GM21723 (cell line): ENCODE measurements at regions not wholly inside any gene's neighbourhood (a gene's known extent, or its start where the extent isn't known, plus 50 kb on each side); places are given as distances from the start of the nearest gene placed in this dataset.
"Not testable (repeated sequence)": the region's sequence is repeated elsewhere in the genome, so short reads cannot be mapped to it uniquely, and the experiment has no call there.

ENCODE experiments used
- ATAC-seq: cut with Tn5 transposase; IDR thresholded peaks from one replicate; pipeline ENCODE4 v1.9.1; 2021; ENCODE audit warnings: mild to moderate bottlenecking, moderate library complexity; ENCODE audit not compliant: unreplicated experiment

DNA sequence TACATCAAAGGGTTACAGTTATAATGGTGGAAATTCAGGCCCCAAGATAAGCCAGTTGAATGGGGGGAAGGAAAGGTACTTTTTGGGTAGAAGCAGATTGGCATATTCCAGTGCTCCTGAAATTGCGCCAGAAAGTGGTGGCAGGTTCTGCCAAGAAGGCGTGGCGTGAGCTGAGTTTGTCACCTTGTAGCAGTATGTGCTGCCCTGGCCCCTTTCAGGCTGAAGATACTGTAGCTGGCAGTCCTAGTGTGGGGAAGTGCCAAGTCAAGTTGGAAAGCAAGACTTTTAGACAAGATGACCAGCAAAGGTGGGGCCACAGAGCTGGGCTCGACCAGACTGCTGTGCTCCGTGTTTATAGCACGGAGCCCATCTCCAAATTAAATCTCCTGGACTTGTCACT is 133.6 kb upstream of the GLRA1 start:
- no peak for ATAC-seq

DNA sequence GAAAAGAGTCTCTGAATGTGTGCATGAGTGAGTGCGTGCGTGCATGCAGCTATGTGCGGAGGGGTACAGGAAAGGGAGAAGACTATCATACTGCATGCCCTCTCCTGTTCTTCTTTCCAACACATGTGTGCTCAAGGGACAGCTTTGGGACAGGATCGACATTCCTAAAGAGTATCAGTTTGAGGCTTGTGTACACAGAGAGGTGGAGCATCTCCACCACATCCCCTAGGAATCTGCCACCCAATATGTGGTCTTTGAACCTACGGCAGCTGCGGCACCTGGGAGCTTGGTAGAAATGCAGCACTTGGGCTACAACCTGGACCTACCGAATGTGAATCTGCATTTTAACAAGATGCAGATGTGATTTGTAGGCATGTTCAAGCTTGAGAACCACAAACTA is 132.3 kb upstream of the GLRA1 start:
- no peak for ATAC-seq

DNA sequence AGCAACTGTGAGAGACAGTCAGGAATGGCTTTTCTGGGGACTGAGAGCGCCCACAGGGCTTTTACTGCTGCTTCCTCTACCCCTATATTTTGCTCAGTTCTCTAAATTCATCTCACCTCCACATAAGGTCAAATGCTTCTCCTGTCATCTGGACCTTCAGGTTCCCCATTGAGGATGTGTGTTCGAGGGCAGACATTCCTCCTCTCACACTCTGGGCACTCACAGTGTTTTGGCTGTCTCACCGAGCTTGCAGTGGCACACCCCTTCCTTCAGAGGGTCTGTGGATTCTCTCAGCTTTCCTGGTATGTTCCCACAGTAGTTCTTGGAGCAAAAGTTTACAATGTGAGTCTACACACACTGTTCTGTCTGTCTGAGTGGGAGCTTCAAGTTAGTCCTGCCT is 127.8 kb upstream of the GLRA1 start:
- ATAC-seq = no peak

DNA sequence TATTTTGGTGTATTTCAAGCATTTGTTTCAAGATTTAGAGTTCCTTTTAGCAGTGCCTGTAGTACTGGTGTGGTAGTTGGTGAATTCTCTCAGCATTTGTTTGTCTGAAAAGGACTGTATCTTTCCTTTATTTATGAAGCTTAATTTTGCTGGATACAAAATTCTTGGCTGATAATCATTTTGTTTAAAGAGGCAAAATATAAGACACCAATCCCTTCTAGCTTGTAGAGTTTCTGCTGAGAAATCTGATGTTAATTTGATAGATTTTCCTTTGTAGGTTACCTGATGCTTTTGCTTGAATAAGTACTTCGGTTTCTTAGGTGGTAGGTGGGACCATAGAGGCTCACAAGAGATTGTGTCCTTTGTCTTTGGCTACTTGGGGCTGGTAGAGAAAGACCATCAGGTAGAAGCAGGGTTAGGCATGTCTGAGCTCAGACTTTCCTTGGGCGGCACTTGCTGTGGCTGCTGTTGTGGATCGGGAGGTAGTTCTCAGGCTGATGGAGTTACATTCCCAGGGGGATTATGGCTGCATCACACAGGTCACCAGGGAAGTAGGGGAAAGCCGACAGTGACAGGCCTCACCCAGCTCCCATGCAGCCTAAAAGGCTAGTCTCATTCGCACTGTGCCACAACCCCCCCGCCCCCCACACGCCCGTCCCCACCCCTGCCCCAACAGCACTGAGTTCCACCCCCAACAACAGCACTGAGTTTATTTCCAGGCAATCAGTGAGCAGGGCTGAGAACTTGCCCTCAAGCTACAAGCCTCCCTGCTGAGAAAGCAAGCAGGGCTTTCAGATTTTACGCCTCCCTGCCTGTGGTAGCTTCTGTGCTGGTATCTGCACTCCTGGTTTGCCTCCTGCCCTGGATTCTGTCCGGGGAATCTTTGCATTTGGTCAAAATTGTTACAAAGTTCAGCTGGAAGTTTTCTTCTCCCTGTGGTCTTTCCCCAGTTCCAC is 127.1 kb upstream of the GLRA1 start:
- no peak for ATAC-seq

DNA sequence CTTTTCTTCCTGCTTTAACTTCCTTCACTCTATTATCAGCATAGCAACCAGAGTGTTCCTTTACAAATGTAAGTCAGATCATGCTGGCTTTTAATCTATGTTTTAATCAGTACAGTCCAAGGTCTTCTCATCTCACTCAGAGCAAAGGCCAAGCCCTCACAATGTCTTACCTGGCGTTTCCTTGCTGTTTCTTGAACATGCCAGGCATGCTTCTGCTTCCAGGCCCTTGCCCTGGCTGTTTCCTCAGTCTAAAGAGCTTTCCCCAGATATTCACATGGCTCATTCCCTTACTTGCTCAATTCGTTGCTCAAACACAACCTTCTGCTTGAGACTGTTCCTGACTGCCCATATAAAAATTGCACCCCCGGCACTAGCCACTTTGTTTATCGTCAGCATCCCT is 121.7 kb upstream of the GLRA1 start:
- no peak for ATAC-seq

DNA sequence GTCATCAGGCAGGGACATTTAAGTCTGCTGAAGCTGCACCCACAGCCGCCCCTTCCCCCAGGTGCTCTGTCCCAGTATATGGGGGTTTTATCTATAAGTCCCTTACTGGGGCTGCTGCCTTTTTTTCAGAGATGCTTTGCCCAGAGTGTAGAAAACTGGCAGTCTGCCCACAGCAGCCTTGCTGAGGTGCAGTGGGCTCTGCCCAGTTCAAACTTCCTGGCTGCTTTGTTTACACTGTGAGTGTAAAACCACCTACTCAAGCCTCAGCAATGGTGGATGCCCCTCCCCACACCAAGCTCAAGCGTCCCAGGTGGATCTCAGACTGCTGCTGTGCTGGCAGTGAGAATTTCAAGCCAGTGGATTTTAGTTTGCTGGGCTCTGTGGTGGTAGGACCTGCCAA is 114.2 kb upstream of the GLRA1 start:
- ATAC-seq = not testable (repeated sequence)

DNA sequence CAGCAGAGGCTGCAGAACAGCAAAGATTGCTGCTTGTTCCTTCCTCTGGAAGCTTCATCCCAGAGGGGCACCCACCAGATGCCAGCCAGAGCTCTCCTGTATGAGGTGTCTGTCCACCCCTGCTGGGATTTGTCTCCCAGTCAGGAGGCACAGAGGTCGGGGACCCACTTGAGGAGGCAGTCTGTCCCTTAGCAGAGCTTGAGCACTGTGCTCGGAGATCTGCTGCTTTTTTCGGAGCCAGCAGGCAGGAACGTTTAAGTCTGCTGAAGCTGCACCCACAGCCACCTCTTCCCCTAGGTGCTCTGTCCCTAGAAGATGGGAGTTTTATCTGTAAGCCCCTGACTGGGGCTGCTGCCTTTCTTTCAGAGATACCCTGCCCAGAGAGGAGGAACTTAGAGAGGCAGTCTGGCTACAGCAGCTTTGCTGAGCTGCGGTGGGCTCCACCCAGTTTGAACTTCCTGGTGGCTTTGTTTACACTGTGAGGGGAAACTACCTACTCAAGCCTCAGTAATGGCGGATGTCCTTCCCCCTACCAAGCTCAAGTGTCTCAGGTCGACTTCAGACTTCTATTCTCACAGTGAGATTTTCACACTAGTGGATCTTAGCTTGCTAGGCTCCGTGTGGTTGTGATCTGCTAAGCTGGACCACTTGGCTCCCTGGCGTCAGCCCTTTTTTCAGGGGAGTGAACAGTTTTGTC is 101.8 kb upstream of the GLRA1 start:
- ATAC-seq = not testable (repeated sequence)

DNA sequence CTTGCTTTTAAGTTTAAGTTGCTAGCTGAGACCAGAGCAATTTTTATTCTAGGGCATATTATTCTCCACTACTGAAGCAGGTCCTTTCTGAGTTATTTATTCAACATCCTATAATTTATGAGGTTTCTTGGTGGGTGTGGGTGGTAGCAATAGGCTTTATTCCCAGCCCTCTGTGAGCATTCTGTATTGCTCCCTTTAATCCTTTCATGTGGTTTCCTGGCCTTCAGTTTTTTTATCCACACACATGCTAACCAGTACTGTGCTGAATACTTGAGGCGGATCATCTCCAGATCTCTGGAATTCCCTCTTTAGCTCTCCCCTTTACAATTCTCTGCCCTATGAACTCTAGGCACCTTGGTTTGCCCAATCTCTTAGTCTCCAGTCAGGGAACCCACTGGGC is 91.8 kb upstream of the GLRA1 start:
- no peak for ATAC-seq

DNA sequence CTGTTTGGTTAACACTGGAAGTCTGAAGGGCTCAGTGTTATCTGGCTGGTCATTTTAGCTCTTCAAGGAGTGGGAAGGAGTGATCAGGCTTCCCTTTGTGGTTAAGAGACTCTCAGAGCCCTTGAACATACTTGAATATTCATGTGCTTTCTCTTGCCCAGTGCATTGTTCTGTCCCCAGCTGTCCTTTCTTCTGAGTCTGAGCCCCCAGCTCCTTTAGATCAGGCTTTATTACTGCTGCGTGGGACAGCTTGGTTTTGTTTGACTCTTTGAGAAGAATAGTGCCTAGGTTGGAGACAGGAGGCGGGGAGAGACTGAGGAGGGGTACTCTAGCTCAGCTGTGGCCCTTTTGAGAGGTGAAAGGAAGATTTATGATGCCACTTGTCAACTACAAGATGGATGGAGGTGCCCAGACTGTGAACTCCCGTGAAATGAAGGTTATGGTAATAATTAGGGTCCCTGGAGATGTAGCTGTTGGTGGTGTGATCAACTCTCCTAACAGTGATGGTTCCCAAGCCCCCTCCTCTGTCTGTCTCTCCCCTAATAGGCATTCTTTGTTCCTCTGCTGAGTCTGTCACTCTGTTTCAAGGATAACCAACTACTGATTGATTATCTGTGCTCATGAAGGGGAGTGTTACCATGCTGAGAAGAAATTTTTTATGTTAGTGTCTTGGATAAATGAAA is 83.1 kb upstream of the GLRA1 start:
- ATAC-seq = no peak

DNA sequence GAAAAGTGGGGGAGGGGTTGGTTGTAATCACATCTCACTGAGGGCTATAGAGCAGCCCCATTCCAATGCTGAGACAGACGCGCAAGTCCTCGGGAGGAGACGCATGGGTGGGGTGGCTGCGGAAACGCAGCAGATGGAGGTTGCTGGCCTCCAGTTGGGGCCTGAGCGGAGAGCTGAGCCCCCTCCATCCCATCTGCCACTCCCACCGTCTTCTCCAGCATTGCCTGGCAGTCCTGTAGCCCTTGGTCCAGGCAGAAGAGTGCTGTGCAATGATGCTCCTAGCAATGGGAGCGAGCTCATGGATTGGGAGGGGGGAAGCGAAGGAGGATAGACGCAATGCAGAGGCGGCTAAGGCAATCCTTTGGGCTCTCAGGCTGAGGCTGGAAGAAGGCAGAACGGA is 79.4 kb upstream of the GLRA1 start:
- no peak for ATAC-seq
